Jurkat, Clone E6-1 (cell line): ENCODE measurements at regions not wholly inside any gene's neighbourhood (a gene's known extent, or its start where the extent isn't known, plus 50 kb on each side); places are given as distances from the start of the nearest gene placed in this dataset.

Source experiments
- DNase-seq: peaks from one replicate; pipeline ENCODE4 v3.0.0-alpha.2; 2011; ENCODE audit warnings: low read depth, low spot score
- H3K4me3 ChIP-seq: 2 replicates; pipeline ENCODE4 v1.5.1; 2011; ENCODE audit warnings: mild to moderate bottlenecking, low read length, control low read depth, moderate library complexity

DNA sequence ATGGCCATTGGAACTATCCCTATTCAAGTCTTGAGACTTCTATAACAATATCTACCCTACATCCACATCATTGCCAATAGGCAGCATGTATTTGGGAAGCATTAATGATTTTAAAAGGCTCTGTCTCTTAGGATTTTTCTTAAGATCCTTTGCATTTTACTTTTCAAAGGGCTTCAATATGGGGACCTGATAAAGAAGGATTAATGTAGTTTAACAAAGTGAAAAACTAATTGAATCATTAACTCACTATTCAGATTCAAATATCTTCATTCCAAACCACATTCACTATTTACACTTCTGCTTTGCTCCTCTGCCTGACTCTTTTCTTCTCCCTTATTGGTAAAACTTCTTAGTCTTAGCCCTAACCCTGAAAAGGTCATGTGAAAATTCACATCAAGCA lies 333.0 kb downstream of the EPHA7 start:
- H3K4me3 ChIP-seq = no peak overlapping the region
- no peak for DNase-seq

- DNase-seq = no peak
- no peak overlapping the region for H3K4me3 ChIP-seq
Measured at GRCh38 chr6:93083337-93084230, 335.8 kb downstream of the EPHA7 start.

- DNase-seq = no peak
- H3K4me3 ChIP-seq = no peak overlapping the region
Measured at GRCh38 chr6:93081901-93082300, 337.5 kb downstream of the EPHA7 start.

- DNase-seq = no peak
- H3K4me3 ChIP-seq = no peak overlapping the region
Measured at GRCh38 chr6:93079061-93079460, 340.3 kb downstream of the EPHA7 start.

GRCh38 chr6:93073811-93074210 lies 345.5 kb downstream of the EPHA7 start:
- H3K4me3 ChIP-seq = no peak overlapping the region
- no peak for DNase-seq

GRCh38 chr6:93069856-93070255 lies 349.5 kb downstream of the EPHA7 start:
- no peak overlapping the region for H3K4me3 ChIP-seq
- no peak for DNase-seq

DNA sequence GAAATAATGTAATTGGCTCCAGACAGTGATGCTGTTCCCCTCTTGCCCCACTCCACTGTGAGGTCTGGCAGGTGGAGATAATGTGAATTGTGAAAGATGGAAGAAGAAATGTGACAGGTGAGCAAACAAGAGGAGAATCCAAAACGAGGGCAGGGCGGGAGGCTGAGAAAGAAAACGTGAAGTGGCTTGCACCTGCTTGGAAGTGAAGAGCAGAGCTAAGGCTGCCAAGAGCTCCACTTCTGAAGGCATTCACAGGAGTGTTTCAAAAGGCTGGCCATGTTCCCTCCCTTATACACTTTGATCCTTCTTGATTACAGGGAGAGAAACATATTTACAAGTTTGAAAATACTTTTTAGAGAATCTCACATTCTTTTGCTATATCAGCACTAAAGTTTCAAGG lies 359.4 kb downstream of the EPHA7 start:
- H3K4me3 ChIP-seq = no peak overlapping the region
- DNase-seq = no peak

GRCh38 chr6:93057584-93057983 lies 361.8 kb downstream of the EPHA7 start:
- DNase-seq = no peak
- no peak overlapping the region for H3K4me3 ChIP-seq

DNA sequence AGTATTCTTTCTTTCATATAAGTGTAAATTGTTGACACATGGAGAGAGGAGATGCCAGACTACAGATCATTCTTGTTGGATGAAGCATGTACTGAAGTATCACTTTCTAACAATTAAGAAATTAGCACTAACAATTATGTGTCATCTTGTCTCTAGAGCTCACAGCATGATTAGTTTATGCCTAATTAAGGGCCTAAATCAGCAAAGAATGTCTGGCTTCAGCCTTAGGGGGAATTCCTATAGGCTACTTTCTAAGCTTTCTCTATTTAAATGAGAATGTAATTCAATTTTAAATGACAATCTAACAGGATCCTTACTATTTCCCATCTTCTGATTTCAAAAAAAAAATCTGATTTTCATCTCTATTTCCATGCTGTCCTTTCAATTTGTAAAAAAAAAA lies 371.0 kb downstream of the EPHA7 start:
- H3K4me3 ChIP-seq = no peak overlapping the region
- DNase-seq = no peak

DNA sequence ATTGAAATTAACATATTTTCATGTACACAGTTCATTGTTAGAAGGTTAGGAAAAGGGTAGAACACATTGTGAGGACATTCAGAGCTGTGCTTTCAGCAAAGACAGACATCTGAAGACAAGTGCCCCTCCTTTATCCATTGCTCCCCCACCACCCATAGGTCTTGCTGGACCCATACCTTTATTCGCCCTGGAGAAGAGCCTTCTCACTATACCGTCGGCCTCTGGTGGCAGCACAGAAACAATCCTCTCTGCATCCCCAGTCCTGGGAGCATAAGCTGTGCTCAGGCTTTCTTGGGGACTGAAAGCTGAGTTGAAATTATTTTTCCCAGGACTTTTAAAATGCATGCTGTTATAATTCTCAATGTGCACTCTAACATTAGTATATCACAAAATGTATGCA lies 372.3 kb downstream of the EPHA7 start:
- no peak for DNase-seq
- H3K4me3 ChIP-seq = no peak overlapping the region

GRCh38 chr6:93045156-93045555 lies 374.2 kb downstream of the EPHA7 start:
- no peak overlapping the region for H3K4me3 ChIP-seq
- no peak for DNase-seq

DNA sequence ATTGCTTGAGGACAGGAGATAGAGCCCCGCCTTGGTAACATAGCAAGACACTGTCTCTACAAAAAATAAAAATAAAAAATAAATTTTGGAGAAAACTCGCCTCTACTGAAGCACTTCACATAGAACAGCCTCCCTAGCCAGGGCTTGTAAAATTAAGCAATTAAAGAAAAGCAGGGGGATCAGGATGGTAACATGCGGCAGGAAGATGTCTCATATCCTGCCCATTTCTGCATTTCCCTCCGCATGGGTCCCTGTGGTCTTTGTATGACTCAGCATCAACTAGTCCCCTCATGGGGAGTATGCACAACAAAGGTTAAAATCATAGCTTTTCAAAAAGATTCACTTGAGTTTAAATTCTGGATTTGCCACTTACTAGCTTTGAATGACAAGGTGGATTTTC lies 379.0 kb downstream of the EPHA7 start:
- no peak for DNase-seq
- H3K4me3 ChIP-seq = no peak overlapping the region

DNA sequence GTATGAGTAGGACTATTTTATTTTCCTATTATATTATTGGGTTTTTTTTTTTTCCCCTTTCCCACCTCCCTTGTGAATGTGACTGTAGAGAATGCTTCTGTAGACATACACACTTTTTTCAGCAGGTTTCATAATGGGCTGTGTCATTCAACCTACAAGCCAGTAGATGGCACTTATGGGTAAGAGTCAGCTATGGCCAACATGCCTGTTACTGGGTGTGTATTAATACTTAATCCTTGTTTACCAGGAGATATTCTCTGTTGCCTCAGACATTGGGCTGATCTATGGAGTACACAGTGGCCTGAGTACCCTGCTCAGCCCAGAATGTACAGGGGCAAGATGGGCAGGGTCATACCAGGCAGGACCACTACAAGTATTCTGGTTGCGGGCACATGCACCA lies 382.5 kb downstream of the EPHA7 start:
- no peak for DNase-seq

DNA sequence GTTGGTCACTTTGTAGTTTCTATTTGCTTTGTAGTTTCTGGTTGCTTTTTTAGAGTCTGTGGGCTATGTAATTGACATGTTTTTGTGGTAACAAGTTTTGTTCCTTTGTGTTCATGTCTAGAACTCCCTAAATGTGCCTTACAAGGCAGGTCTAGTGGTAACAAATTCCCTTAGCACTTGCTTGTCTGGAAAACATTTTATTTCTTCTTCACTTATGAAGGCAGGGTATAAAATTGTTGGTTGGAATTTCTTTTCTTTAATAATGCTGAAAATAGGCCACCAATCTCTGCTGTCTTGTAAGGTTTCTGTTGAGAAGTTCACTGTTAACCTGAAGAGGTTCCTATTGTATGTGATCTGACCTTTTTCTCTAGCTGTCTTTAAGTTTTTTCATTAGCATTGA lies 383.6 kb downstream of the EPHA7 start:
- DNase-seq = no peak
- no peak overlapping the region for H3K4me3 ChIP-seq

More for the DNA sequence above, 382.5 kb downstream of the EPHA7 start:
- H3K4me3 ChIP-seq = no peak overlapping the region

DNA sequence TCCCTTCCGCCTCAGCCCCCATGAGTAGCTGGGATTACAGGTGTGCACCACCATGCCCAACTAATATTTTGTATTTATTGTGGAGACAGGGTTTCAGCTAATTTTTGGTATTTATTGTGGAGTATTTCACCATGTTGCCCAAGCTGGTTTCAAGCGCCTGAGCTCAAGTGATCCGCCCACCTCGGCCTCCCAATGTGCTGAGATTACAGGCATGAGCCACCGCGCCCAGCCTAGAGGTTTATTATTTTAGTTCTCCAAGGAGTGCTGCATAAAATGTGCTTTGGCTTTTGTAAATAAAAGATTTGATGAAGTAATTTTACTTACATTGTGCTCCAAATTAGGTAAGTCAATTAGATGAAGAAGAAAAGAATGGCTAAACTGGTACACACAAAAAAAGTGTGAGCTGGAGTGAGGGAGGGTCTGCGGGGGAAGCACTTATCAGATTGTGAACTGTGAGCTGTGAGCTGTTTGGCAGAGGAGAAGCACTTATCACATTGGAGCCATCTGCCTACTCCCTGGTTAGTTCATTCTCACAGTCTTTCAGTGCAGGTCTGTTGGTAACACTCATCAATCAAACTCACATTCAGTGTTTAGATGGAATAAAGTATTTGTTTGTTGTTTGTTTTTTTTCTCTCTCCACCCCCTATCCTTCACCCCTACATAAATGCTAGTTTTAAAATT lies 398.0 kb downstream of the EPHA7 start:
- no peak for DNase-seq

DNA sequence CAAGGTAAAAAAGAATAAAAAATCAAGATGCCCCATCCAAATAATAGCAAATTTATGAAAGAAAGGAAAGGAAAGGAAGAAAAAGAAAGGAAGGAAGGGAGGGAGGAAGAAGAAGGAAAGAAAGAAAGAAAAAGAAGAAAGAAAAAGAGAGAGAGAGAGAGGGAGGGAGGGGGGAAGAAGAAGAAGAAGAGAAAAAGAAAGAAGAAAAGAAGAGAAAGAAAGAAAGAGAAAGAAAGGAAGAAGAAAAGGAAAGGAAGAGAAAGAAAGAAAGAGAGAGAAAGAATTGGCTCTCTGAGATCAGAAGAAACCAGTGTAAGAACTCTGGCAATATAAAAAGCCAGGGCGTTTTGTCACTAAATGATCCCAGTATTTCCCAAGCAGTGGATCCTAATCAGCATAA lies 401.7 kb downstream of the EPHA7 start:
- H3K4me3 ChIP-seq = no peak overlapping the region
- DNase-seq = no peak

More for the DNA sequence above, 398.0 kb downstream of the EPHA7 start:
- H3K4me3 ChIP-seq = no peak overlapping the region

DNA sequence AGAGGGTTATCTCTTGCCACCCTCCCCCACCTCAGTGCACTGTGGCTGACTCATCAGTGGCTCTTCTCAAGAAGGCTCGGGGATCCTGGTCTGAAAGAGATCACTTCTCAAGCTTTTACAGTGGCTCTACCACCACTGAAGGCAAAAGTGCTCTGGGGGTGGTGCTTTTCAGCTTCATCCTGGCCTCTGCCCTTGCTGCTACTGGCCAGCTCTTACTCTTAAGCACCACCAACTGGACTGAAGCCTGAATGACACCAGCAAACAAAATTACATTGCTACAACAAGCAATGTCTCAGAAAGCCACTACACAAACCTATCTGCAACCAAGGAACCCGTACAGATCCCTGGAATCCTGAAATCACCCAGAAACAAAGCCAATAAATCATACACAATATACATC lies 402.1 kb downstream of the EPHA7 start:
- no peak for DNase-seq
- H3K4me3 ChIP-seq = no peak overlapping the region

DNA sequence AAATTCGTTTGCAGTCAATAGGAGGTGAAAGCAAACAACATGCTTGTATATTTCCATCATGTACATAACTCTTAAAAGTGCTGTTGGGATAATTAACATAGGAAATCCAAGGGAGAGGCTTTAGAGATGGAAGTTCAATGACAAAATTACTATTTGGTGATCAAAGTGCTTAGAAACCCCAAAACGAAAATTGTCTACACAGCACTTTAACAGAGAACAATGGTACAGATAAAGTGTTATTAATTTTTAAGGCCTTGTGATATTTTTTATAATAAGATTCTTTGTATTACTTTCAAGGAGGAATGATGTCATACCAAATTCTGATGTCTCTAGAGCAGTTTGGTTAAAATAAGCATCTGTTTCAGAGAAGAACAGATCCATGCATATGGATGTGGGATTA lies 406.3 kb downstream of the EPHA7 start:
- no peak overlapping the region for H3K4me3 ChIP-seq
- no peak for DNase-seq

GRCh38 chr6:93008375-93008774 lies 411.0 kb downstream of the EPHA7 start:
- H3K4me3 ChIP-seq = no peak overlapping the region
- no peak for DNase-seq

DNA sequence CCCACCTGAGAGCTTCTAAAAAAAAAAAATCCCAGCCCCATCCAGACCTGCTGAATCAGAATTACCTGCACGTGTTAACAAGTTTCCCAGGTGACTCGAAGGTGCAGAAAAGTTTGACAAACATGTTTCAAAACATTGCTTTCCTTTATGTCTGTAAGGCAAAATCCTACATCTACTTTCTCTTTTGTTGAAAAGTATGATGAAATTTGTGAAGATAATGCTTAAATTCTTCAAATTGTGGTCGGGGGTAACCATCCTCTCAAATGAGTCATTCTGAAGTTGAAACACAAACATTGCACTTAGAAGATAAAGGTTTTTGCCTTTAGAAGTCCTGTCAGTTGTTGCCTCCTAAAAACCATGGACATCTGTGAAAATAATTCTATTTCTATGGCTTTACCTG lies 429.7 kb downstream of the EPHA7 start:
- H3K4me3 ChIP-seq = no peak overlapping the region
- DNase-seq = no peak

DNA sequence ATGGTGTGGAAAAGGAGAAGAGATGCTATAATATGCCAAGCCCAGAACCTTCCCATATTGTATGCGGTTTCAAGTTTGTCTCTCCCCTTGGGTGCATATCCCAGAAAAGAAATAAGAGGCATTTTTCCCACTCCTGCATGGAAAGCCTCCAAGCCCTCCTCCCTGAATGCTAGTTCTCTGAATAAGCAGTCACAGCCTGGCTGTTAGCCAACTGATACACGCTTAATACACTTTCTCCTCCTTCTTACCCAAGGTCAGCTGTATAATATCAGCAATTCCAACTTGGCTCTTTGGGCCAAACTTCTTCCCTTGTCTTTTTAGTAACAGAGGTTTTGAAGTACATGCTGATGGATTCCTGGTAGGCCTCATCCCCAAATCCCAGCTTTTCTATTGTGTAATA lies 440.1 kb downstream of the EPHA7 start:
- DNase-seq = no peak
- no peak overlapping the region for H3K4me3 ChIP-seq
